ENCODE measurements at regions not wholly inside any gene's neighbourhood (a gene's known extent, or its start where the extent isn't known, plus 50 kb on each side); places are given as distances from the start of the nearest gene placed in this dataset.

DNA sequence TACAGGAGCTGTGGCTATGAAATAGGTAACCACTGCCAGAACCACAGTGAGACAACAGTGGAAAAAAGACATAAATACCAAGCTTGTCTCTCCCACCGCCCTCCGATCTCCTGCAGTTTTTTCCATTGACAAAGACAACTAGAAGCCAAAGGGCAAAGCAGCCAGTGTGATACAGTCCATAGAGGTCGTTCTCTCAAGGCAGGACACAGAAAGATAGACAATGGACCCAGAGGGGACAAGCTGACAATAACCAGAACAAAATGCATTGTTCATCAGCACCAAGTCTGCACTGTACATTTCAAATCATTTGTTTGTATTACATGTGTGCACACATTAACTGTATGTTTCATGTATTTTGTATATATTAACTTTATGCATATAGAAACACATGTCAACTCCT, 233.0 kb upstream of the NOL4 start (continued):
- TF ChIP-seq, protein P1, sequence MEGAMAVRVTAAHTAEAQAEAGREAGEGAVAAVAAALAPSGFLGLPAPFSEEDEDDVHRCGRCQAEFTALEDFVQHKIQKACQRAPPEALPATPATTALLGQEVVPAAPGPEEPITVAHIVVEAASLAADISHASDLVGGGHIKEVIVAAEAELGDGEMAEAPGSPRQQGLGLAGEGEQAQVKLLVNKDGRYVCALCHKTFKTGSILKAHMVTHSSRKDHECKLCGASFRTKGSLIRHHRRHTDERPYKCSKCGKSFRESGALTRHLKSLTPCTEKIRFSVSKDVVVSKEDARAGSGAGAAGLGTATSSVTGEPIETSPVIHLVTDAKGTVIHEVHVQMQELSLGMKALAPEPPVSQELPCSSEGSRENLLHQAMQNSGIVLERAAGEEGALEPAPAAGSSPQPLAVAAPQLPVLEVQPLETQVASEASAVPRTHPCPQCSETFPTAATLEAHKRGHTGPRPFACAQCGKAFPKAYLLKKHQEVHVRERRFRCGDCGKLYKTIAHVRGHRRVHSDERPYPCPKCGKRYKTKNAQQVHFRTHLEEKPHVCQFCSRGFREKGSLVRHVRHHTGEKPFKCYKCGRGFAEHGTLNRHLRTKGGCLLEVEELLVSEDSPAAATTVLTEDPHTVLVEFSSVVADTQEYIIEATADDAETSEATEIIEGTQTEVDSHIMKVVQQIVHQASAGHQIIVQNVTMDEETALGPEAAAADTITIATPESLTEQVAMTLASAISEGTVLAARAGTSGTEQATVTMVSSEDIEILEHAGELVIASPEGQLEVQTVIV (IDR thresholded peaks at IDR 0.05; ENCODE audit: borderline replicate concordance, partially characterized antibody), result no peak
- TF ChIP-seq, protein P2, sequence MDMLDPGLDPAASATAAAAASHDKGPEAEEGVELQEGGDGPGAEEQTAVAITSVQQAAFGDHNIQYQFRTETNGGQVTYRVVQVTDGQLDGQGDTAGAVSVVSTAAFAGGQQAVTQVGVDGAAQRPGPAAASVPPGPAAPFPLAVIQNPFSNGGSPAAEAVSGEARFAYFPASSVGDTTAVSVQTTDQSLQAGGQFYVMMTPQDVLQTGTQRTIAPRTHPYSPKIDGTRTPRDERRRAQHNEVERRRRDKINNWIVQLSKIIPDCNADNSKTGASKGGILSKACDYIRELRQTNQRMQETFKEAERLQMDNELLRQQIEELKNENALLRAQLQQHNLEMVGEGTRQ (IDR thresholded peaks at IDR 0.05; ENCODE audit: borderline replicate concordance, low read depth, low read length), result no peak
- TF ChIP-seq, protein P3, sequence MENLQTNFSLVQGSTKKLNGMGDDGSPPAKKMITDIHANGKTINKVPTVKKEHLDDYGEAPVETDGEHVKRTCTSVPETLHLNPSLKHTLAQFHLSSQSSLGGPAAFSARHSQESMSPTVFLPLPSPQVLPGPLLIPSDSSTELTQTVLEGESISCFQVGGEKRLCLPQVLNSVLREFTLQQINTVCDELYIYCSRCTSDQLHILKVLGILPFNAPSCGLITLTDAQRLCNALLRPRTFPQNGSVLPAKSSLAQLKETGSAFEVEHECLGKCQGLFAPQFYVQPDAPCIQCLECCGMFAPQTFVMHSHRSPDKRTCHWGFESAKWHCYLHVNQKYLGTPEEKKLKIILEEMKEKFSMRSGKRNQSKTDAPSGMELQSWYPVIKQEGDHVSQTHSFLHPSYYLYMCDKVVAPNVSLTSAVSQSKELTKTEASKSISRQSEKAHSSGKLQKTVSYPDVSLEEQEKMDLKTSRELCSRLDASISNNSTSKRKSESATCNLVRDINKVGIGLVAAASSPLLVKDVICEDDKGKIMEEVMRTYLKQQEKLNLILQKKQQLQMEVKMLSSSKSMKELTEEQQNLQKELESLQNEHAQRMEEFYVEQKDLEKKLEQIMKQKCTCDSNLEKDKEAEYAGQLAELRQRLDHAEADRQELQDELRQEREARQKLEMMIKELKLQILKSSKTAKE (IDR thresholded peaks at IDR 0.05; ENCODE audit: low read depth, poor library complexity, severe bottlenecking), result no peak
- TF ChIP-seq, protein P4, sequence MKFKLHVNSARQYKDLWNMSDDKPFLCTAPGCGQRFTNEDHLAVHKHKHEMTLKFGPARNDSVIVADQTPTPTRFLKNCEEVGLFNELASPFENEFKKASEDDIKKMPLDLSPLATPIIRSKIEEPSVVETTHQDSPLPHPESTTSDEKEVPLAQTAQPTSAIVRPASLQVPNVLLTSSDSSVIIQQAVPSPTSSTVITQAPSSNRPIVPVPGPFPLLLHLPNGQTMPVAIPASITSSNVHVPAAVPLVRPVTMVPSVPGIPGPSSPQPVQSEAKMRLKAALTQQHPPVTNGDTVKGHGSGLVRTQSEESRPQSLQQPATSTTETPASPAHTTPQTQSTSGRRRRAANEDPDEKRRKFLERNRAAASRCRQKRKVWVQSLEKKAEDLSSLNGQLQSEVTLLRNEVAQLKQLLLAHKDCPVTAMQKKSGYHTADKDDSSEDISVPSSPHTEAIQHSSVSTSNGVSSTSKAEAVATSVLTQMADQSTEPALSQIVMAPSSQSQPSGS (IDR thresholded peaks at IDR 0.05; ENCODE audit: low read length), result no peak
- TF ChIP-seq, protein P5, sequence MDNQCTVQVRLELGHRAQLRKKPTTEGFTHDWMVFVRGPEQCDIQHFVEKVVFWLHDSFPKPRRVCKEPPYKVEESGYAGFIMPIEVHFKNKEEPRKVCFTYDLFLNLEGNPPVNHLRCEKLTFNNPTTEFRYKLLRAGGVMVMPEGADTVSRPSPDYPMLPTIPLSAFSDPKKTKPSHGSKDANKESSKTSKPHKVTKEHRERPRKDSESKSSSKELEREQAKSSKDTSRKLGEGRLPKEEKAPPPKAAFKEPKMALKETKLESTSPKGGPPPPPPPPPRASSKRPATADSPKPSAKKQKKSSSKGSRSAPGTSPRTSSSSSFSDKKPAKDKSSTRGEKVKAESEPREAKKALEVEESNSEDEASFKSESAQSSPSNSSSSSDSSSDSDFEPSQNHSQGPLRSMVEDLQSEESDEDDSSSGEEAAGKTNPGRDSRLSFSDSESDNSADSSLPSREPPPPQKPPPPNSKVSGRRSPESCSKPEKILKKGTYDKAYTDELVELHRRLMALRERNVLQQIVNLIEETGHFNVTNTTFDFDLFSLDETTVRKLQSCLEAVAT (IDR thresholded peaks at IDR 0.05), result no peak
- no peak for TF ChIP-seq ZBED1 (IDR thresholded peaks at IDR 0.05; ENCODE audit: borderline replicate concordance)

Data from GM12878 (cell line).